ENCODE measurements at regions not wholly inside any gene's neighbourhood (a gene's known extent, or its start where the extent isn't known, plus 50 kb on each side); places are given as distances from the start of the nearest gene placed in this dataset.
"Not testable (repeated sequence)": the region's sequence is repeated elsewhere in the genome, so short reads cannot be mapped to it uniquely, and the experiment has no call there.

DNA sequence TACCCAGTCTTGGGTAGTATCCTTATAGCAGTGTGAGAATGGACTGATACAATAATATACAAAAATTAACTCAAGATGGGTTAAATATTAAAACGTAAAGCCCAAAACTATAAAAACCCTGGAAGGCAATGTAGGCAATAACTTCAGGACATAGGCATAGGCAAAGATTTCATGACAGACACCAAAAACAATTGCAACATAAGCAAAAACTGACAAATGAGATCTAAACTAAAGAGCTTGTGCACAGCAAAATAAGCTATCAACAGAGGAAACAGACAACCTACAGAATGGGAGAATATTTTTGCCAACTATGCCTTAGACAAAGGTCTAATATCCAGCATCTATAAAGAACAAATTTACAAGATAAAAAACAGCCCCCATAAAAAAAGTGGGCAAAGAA, 204.8 kb upstream of the CCDC54 start:
- no peak for DNase-seq (ENCODE audit: low read depth)

DNA sequence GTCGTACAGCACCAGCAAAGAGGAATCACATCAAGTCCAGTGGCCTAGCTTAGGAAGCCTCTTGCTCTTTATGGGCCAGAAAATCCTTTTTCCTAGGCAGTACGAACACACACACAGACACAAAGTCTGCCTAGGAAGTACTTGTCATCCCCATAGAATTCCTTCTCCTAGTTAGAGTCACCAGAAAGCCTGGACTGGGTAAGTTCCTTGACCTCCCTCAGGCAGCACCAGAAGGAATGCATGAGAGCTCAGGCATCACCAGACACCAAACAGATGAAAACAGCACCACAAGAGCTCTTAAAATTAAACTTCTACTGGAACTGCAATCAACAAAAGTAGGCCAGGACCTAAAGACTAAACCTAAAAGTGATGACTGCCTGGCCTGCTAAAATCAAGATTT, 192.9 kb upstream of the CCDC54 start:
- DNase-seq (ENCODE audit: low read depth): no peak

DNA sequence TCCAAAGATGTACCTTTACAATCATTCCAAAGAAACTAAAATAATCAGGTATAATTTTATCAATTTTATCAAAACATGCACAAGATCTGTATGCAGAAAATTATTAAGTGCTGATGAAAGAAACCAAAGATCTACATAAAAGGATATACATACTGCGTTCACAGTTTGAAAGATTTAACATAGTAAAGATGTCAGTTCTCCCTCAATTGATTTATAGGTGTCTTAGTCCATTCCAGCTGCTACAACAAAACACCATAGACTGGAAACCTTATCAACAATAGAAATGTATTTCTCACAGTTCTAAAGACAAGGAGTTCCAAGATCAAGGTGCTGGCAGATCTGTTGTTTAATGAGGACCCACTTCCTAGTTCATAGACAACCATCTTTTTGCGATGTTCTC, 189.0 kb upstream of the CCDC54 start:
- no peak for DNase-seq (ENCODE audit: low read depth)

DNA sequence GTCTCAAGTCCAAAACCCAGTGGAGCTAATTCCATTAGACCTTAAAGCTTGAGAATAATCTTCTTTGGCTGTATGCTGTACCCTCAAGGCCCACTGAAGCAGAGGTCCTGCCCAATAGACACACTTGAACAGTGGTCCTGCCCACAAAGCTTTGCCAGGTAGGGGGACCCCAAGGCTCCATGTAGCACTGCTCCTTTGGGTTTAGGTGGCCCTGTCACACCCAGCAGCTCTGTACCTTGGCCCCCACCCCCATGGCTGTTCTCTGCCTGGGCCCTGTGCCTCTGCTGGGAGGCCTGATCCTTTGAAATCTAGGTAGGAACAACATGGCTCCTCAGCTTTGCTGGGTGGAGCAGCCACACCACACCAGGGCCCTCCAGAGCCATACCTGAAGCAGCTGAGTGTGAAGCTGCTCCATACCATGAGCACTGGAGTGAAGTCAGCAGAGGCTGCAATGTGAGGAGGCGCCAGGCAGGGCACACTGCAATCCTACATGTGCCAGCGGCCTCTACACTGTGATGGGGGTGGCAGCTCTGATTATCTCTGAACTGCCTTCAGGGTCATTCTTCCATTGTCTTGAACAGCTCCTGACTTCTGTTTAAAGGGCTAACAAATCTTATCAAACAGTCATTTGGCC, 188.0 kb upstream of the CCDC54 start:
- DNase-seq (ENCODE audit: low read depth): no peak

DNA sequence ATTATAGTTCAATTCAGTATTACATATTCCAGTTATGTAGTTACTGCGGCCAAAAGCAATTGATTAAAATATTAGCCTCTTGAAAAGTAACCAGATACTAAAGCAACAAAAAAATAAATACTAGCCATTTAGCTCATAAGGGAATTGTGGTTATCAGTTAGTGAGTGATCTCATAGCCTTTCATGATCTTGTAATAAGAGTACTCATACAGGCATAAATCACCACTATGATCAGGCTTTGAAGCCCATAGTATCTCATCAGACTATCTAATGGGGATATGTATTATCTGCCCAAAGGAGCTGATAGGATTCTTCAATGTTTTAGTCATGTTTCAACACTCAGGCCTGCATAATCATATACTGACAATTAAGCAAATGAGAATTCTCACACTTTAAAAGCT, 184.1 kb upstream of the CCDC54 start:
- DNase-seq (ENCODE audit: low read depth): no peak

DNA sequence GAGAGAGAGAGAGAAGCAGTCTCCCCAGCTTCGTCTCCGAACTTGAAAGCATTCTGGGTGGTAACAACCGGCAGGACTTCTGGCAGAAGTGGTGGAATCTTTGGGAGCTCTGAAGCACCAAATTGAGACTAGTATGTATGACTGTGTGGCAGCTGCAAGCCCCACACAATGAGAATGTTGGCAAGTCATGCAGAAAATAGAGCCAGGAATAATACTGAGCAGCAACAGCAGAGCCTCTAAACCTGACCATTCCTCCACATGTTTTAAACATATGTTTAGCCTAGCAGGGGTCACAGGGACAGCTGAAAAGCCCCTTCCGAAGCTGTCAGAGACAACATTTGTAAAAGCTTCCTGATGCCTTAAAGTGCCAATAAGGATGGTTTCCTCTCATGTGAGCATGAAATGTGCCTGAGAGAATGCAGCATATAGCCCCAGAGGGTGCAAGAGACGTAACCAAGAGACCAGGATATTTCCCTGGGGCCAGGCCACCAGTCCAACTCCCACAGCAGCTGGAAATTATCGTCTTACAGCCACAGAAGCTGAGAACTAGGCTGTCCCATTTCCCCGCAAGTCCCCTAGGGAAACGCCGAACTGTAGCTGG, 178.6 kb upstream of the CCDC54 start:
- DNase-seq (ENCODE audit: low read depth): no peak

DNA sequence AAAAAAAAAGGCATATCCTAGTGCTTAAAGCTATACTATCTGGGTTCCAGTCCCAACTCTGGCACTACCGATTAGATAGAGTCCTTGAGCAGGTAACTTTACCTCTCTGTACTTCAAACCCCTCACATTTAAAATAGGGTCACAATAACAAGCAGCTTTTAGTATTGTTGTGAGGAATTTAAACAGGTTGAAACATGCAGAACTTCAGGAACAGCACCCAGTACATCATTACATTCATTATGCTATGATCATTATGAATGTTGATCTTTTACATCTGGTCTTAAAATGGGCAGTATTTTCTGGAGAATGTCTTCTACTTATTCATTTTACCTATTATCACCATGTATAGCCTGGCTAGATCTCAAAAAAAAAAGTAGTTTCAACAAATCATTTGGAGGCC, 176.1 kb upstream of the CCDC54 start:
- no peak for DNase-seq (ENCODE audit: low read depth)

DNA sequence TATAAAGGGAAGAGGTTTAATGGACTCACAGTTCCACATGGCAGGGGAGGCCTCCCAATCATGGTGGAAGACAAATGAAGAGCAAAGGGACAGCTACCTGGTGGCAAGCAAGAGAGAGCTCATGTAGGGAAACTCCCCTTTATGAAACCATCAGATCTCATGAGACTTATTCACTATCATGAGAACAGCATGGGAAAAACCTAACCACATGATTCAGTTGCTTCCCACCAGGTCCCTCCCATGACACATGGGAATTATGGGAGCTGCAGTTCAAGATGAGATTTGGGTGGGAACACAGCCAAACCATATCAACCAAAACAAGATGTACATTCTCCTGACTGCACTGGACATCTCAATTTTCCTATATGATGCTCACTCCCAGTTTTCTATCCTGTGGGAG, 174.4 kb upstream of the CCDC54 start:
- not testable (repeated sequence) for DNase-seq (ENCODE audit: low read depth)

DNA sequence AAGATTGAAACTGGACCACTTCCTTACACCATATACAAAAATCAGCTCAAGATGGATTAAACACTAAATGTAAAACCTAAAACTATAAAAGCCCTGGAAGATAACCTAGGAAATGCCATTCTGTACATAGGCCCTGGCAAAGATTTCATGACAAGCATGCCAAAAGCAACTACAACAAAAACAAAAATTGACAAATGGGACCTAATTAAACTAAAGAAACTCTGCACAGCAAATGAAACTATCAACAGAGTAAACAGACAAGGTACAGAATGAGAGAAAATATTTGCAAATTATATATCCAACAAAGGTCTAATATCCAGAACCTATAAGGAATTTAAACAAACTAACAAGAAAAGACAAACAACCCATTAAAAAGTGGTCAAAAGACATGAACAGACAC, 173.1 kb upstream of the CCDC54 start:
- DNase-seq (ENCODE audit: low read depth): no peak

DNA sequence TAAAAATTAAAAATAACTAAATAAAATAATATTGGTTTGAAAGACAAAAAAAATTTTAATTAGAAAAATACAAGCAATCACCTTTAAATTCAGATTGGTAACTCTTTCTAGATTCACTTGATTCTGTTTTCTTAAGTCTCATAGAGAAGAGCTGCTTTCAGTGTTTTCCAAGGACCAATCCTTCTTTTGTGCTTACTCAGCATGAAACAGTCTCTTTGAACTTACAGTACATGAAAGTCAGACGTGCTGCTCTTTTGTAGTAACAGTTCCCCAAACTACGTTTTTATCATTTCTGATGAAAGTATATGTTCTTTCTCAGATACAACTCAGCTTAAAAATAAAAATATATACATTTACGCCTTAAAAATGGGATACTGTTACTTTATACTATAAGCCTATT, 171.9 kb upstream of the CCDC54 start:
- DNase-seq (ENCODE audit: low read depth): no peak

DNA sequence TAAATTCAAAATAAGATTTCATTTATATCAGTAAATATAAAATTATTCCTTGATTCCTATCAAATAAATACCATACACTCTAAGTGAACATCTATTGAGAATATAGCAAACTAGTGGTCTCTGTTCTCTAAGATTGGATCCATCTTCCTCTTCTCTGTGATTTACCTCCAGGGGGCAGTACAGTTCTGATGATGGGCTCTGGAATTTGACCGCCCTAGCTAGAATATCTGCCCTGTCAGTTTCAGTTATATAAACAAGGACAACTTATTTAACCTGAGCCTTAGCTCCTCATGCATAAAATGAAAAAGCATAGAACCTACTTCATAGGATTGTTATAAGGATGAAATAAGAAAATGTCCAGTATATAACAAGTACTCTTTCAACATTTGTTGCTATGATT, 171.1 kb upstream of the CCDC54 start:
- DNase-seq (ENCODE audit: low read depth): no peak

DNA sequence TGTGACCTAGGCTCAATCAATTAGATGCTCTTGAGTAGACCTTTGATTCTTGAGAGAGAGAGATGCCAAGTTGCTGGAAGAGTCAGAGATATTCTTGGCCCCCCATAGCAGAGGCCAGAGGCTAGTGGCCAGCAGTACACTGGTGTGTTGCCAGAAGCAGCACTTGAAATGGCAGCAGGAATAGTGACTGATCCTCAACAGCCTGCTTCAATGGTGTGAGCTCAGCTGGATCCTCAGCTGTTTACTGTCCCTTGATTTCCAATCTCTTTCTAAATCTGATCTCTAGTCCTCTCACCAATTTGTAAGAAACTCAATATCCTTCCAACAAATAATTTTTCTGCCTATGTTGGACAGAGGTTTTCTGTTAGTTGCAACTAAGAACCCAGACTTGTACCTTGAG, 170.3 kb upstream of the CCDC54 start:
- DNase-seq (ENCODE audit: low read depth): no peak

DNA sequence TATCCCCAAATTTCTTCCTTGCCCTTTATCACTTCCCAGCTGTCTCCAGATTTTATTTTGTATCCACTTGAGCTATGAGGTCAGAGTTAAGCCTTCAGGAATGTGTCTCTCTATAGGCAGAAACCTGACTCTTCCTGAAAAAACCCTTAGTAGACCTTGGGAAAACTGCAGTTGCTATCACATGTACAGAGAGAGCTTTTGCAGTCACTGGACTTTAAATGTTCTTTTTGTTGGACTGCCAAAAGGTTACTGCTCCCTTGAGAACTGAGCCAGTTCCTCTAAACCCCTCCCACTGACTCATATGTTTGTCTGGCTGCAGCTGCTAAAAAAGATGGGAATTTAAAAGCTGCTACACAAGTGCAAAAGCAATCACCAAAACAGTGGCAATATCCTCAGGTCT, 169.1 kb upstream of the CCDC54 start:
- DNase-seq (ENCODE audit: low read depth): no peak

DNA sequence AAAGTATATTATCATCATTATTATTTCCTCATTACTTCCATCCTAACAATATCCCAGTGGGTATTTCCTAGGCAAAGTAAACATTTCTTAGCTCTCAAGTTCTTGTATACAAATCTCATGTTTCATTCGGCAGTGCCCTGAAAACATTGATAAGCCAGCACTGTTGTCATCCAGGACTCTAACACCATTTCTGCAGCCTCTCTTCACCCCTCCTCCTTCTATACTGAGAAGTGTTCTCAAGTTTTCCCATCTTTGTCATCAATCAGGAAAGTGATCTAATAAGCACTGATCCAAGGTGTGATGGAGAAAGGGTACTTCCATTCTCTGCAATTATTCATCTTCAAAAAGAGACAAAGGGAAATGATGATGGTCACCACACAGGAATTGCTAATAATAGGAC, 168.4 kb upstream of the CCDC54 start:
- no peak for DNase-seq (ENCODE audit: low read depth)

DNA sequence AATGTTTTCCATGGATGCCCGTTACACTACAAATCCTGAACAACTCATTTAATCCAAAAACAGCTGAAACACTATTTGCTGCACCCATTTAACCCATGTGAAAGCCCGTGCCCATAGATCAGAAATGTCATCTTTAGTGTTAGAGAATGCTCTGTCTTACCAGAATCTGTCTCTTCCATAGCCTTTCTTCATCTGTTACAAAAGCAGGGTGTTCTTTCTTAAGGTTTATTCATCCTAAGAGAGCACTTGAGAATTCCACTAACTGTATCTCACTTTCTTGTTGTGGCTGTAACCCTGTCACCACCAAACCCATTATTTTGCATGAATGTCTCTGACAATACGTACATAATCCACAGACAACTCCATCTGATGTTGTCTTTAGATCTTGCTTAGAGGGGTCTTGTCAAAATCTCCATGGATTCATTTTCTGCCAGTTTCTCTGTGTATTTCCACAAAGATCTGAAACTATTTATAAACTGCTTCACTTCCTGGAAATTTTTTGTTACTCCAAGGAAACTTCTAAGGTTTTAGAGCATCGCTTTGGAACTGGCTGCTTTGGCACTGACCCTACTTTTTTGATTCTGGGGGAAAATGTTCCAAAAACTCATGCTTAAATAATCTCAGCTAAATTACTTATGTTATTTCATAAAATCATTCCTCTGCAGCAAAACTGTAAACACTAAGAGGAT, 167.8 kb upstream of the CCDC54 start:
- DNase-seq (ENCODE audit: low read depth): no peak

DNA sequence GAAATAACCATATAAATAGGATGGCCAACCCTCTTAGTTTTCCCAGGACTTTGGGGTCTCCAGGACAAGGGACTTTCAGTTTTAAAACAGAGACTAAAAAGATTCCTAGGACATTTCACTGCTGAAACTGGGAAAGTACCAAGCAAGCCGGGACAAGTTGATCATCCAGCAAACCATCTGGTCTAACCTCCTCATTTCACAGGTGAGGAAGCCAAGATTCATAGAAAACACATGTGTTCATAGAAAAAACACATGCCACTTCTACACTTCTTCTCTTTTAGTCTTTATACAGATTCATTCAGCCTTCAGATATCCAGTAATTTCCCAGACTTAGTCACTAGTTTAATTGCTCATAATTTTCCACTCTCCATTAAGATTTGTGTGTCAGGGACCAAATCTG, 165.6 kb upstream of the CCDC54 start:
- DNase-seq (ENCODE audit: low read depth): no peak

DNA sequence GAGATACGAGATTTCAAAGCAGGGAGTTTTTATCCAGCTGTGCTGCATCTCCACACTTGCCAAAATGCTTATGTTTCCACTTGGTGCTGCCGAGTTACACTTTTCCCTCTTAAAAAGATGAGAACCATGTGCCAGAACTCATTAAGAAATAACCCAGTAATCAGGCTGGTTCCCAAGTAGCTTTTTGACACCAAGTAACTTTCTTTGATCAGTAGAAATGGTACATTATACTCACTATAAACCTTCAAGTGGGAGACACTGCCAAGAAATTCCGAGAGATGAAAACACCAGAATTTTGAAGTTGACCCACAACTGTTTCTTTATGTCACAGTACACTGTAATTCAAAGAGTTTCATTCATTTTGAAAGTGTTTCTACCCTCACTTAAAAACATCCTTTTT, 164.6 kb upstream of the CCDC54 start:
- DNase-seq (ENCODE audit: low read depth): no peak

DNA sequence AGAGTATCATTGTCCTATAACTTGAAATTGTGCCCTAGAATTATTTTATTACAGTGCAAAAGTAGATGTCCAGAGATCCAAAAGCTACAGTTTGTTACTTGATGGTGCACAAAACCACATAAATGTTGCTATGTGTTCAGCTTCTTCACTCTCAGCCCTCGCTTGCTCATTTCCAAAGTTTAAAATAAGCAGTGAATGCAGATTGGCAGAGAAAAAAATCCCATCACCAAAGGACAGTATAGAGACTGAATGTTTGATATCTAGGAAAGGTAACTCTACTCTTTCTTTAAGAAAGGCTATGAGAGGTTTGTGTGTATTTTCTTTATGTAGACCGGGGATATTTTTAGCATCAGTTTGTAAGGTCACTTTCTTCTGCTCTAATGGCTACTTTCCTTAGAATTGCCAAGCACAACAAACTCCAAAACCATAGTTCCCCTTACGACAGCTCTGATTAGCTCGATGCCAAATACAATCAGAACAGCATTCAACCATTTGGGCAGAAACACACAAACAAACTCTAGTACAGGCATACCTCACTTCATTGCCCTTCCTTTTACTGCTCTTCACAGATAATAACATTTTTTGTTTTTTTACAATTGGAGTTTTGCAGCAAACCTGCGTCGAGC, 164.1 kb upstream of the CCDC54 start:
- DNase-seq (ENCODE audit: low read depth): no peak

DNA sequence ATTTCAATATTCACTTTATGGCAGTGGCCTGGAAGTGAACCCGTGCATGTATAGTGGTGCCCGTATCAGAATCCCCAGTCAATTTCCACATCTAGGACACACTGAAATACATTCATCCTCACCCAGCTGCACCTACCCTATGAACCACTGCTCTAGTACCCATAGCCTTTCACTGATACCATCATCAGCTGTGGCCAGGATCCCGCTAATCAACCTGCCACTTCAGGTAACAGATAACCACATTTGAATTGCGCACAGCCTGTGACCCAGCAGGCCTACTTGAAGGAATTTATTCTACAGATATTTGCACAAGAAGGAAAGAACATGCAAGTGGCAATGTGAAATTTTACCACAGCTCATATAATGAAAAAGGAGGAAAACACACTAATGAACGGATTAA, 161.0 kb upstream of the CCDC54 start:
- no peak for DNase-seq (ENCODE audit: low read depth)

DNA sequence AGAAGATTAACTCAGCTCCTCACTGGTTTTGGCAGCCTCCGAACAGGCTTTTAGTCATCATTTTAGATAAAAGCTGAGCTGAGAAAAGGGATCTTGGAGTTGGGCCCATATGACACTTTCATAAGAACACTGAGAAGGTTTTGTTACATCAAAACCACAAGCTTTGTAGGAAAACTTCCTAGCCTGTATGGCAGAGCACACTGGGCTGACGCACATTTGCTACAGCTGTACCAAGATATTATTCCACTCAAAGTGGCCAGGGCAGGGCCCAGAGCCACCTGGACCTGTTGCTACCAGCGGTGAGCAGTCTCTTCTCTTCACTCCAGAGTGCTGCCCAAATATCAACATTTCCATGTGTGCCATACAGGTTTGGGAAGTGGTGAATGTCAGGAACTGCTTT, 160.5 kb upstream of the CCDC54 start:
- DNase-seq (ENCODE audit: low read depth): no peak

DNA sequence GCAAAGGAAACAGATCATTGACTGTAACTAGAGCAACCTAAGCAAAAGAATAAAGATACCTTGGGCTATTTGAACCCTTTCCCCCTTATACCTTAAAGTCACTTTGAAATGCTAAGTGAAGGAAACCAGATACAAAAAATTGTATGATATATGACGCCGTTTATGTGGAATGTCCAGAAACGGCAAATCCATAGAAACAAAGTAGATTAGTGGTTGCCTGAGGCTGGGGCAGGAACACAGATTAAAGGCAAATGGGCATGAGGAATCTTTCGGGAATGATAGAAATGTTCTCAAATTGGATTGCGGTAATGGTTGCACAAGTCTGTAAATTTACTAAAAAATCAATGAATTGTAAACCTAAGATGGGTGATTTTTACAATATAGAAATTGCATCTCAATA, 160.1 kb upstream of the CCDC54 start:
- DNase-seq (ENCODE audit: low read depth): no peak

DNA sequence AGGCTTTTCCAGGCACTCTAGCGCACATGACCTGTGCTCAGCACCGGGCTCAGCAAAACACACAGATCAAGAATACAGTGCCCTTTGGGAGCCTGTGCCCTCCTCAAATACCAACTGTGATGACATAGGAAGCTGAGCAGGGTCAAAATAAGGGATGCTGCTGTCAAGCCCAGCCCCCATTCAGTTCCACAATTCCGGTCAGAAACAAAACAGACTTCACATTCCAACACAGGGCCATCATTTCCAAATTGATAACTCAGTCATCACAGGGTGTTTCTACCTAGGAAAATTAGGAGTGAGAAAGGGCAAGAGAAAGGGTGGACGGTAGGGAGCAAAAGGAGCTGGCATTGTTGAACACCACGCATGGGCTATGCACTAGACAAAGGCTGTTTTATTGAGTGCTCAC, 158.4 kb upstream of the CCDC54 start:
- DNase-seq (ENCODE audit: low read depth): no peak

DNA sequence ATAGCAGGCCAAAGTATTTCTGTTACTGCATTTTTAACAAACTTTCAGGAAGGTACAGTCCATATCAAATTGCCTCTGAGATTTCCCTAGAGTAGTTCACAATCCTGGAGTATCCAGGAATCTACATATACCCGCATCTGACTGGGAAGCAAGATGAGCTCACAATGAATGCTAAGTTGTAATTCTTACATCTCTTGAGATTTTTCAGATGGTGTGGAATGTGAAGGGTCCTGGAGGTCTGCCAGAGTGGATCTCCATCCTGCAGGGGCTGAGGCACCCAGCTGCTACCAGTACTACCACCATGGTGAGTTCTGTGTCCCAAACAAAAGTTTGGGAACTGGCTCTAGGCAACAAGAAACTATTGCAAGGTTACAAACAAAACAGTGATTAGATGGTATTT, 156.7 kb upstream of the CCDC54 start:
- no peak for DNase-seq (ENCODE audit: low read depth)

All from activated T-helper 1 cell treated with Interleukin-2 at 50 U/mL for 16 hours (primary cell).